GM19099 (cell line): ENCODE measurements at regions not wholly inside any gene's neighbourhood (a gene's known extent, or its start where the extent isn't known, plus 50 kb on each side); places are given as distances from the start of the nearest gene placed in this dataset.

ENCODE experiments used
- POLR2A ChIP-seq: IDR thresholded peaks from 3 replicates; pipeline ENCODE4 v1.6.1; 2011; ENCODE audit warnings: low read depth; ENCODE audit not compliant: insufficient read length; ENCODE audit errors: extremely low read depth

DNA sequence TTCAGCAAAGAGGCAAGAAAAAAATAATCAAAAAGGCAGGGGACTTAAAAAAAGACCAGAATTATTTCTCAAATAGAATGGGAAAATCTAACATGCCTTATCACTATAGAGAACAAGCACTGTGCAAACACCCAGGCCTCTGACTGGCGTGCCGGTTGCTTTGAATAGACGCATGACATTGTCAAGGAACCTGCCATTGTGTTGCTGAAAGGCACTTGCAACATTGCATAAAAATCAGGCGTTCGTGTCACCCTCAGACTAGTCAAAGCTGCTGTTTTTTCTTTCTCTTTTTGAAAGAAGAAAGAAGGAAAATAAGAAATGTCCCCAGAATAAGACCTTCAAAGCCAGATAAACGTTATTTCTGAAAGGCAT lies 549.3 kb upstream of the CADM1 start:
- no peak for TF ChIP-seq POLR2A

DNA sequence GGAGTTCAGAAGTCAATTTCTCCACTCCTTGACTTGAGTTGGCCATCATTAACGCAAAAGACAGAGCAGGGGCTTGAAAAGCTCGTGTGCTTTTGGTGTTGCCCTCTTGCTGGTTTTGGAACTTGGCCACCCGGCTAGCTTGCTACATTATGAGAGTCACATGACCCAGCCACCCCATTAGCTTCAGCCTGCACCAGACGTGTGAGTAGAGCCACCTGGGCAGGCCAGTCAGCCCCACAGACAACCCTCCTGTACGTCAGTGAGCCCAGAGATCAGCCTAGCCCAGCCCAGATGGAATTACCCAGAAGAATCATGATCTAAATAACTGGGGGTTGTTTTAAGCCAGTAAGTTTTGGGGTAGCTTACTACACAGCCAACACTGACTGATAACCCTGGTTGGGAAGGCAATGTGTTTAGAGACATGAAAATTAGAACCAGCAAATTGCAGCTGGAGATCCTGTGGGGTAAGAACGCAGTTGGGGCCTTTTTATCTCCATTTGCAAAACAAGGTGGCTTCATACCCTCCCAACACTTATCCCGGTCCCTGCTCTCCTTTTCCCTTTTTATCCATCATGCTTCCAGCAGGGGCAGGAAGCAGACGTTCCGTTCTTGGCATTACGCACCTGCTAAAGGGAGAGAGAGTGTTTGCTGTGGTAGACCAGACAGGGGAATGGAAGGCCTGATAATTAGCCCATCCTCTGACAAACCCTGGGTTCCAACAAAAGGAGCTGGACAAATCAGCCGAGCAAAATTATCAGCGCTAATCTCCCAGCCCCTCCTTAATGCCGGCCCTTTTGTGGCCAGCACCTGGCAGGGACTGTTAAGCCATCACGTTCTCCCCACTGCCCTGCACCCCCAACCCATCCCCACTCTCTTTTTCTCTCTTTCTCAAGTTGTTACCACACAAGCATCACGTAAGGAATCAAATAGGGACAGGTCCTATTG lies 548.7 kb upstream of the CADM1 start:
- no peak for TF ChIP-seq POLR2A

DNA sequence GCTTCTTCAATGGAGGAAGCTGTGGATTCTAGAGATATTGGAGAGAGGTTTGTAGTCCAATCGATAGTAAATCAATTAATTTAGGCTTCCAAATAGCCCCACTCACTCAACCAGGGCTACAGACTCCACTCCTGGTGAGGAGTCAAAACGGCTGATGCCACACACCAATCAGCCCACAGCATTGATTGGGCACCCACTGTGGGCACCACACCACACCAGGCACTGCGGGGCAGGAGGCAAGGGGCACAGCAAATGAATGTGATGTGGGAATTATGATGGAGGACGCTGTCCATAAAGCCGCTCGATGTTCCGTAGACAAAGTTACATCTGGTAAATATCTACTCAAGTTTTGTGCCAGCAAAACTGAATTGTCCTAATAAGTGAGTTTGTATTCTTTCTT lies 547.3 kb upstream of the CADM1 start:
- no peak for TF ChIP-seq POLR2A

DNA sequence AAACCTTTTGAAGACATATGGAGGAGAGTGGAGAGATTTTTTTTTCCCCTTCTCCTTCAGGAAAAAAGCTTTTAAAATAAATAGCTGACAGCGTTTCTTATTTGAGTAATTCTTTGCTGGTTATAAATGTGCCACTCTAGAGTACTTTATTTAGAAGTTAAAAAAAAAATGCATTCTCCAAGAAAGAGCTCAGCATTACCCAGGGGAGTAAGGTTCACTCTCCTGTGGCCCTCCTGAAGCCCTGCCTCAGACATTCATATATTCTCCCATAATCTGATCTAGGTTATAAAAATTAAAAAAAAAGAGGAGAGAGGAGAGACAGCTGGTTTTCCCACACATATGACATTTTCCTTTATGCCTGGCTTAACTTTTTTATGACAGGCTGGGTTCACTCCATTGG lies 545.2 kb upstream of the CADM1 start:
- TF ChIP-seq POLR2A = no peak

DNA sequence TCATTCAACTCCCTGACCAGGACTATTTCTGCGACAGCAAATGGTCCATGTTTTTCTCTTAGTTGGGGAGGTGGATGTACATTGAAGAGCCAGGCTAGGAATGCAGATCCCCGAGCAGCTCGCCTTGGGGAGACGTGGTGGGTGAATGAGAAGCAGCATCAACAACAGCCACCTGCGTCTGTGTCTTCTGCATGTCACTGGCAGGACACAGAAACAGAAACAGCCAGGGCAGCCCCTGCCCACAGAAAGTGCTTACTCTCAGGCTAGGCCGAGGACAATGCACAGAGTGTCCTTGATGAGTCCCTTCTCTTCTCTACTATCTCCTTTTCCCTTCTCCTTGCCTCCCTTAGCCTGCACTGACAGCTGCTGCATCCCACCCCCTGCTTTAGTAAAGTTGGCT lies 541.9 kb upstream of the CADM1 start:
- TF ChIP-seq POLR2A = no peak

DNA sequence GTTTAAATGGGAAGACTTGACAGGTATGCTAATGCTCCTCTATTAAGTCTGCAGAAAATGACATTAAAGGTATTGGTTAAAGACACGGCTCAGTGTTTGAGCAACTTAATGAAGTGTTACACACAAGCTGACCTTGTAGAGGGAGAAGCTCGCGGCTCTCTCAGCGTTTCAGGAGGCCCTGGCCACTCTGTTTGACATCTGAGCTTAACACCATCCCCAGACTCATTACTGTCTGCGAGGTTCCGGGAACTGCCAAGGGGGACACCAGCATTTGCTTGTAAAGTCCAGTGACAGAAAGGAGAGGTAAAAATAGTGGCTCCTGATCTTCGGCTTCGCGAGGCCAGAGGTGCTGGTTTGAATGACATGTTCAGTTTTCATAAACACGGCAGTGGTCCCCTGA lies 540.7 kb upstream of the CADM1 start:
- TF ChIP-seq POLR2A = no peak

DNA sequence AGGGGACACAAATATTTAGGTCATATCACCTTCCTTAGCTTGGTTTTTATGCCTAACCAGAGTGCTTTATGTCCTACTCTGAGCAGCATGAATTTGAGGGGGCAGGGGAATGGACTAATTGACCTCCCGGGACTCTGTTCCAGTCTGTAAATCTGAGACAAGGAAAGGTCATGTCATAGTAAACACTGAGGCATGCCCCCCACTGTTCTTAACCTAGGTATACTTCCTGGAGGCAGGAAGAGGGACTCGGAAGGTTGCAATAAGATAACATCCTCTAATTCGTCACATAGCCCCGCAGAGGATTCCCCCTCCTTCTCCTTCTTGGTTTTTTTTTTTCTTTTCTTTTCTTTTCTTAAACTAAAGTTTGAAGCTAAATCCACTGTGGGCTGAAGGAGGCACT lies 540.3 kb upstream of the CADM1 start:
- TF ChIP-seq POLR2A = no peak

DNA sequence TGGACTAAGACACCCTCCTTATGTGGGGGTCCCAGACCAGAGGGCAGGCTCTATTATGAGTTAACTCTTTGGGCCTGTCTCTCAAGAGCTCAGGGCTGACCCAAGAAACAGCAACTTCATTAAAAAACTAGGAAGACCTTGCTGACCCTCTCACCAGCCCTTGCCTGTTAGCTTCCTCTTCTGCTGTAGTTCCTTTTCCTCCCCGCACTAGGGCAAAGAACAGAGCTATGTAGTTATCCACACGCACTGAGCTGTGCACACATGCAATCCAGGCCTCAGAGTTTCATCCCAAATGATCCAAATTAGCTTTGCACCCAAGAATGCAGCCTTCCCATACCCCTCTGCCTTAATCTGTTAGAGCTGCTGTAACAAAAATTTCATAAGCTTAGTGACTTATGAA lies 539.6 kb upstream of the CADM1 start:
- TF ChIP-seq POLR2A = no peak

DNA sequence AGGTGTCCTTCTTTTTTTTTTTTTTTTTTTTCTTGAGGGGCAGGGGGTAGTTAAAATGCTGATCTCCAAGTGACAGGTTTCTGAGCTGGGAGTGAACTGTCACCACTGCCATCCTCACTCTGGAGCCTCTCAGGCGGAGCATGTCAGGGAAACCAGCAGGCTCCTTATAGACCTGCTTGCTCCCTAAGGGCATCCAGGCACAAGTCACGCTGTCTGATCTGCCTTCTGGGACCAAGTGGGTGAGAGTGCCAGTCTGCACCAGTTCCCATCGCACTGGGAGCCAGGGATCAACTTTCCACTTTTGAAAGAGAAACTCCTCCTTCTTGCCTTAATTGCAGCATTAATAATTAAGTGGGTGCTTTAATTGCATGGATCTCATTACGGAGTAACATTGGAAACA lies 537.9 kb upstream of the CADM1 start:
- TF ChIP-seq POLR2A = no peak

DNA sequence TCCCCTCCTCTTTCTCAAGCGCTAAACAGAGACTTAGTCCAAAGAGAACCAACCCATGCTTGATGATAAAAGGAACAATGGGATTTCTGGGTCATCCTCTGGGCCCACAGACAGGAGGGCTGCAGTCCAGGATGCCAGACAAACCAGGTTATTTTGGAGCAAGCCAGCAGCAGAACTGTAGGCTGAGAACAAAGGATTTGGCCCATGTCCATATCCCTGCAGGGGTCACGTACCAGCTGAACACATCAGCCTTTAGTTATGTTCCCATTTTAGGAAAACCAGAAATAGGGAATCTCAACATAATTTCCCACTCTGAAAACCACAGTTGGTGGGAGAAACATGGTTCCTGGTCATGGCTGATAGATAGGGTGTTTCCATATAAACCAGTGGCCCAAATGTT lies 533.6 kb upstream of the CADM1 start:
- TF ChIP-seq POLR2A = no peak

DNA sequence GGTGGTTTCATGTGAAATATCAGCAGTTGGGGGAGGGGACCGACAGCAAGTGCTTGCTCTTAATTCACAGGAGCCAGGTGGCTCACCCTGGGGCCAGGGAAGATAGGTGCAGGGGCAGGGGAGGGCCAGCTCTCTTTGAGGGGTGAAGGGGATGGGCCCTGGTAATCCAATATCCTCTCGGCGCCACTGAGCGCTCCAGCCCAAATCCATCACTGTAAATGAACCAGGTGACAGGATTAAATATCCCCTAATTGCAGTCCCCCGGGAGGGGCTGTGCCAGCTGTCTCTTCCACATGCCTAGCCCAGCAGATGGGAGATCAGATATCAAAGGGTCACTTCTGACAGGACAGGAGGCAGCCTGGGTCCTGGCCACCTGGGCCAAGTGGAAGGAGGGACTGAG lies 531.8 kb upstream of the CADM1 start:
- no peak for TF ChIP-seq POLR2A

DNA sequence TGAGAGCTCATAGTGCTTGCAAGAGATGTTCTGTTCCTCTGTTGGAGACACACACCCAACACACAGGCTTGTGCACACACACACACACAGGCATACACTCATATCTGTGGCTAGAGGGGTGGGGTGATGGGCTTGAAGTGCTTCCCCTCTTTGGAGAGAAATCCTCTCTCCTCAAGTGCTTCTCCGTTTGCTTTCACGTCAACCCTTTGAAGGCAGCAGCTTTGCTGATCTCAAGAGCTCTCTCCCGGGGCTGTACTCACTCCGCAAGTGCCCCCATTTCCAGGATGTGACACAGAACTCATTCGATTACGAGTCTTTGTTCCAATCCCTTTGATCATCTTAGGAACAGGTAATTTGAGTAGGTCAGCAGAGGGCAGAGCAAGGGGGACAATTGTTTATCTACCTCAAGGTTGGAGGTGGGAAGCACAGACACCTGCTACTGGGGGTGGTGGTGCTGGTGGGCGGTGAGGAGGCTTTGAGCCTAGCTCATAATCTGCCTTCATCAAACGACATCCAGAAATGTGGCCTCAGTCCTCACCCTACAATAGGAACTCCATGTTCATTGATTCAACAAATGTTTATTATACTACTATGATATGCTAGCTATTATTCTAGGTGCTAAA lies 529.8 kb upstream of the CADM1 start:
- TF ChIP-seq POLR2A = no peak

DNA sequence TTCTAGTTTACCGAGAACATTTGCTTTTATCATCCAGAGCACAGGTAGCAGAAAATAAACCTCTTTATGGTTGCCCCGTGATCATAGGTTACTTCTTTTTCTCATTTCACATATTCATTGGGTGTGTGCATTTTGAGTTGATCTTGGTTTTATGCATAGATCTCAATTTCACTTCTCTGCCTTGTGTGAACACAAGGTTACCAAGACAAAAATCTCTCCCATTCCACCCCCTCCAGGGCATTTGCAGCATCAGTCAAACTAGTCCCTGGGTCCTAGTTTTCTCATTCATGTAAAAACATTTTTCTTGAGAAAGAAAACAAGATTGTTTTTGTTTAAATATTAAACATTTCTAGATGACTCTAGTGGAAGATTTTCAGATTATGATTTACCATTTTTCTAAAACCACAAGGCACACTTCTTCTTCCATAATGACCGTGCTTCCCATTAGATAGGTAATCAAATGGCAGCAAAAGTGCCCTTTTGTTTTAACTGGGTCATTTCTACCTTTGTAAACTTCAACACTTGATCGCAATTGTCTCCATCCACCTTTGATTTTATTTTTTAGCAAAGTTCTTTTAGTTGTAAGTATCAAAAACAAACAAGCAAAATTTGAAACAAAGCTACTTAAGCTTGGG lies 526.6 kb upstream of the CADM1 start:
- TF ChIP-seq POLR2A = no peak

DNA sequence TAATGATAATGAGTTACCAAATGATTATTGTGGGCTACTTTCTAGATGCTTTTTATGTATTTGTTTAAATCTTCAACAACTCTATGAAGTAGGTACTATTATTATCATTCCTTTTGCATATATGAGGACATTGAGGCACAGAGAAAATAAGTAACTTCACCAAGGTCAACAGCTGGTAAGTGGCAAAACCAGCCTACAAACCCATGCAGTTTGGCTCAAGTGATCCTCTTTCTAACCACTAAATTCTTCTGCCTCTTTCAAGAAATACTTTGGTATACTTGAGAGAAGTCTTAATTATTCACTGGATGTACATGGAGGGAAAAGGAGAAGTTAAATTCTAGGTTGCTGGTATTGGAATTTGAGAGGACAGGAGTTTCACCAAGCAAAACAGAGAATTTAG lies 495.2 kb upstream of the CADM1 start:
- no peak for TF ChIP-seq POLR2A

DNA sequence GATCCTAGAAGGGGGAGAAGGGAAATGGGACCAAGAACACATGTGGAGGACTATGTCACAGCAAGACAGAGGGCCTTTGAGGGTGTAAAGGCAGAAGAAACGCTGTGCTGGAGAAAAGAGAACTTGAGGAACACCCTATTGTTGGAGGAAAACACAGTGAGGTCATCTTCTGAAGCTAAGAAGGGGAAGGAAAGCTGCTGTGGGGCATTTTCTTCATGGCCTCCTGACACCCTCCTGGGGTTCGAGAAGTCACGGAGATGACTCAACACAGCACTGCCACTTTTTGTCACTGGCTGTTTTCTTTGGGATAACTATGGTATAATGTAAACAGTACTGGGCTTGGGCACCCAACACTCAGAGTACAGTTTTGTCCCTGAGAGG lies 492.6 kb upstream of the CADM1 start:
- no peak for TF ChIP-seq POLR2A

DNA sequence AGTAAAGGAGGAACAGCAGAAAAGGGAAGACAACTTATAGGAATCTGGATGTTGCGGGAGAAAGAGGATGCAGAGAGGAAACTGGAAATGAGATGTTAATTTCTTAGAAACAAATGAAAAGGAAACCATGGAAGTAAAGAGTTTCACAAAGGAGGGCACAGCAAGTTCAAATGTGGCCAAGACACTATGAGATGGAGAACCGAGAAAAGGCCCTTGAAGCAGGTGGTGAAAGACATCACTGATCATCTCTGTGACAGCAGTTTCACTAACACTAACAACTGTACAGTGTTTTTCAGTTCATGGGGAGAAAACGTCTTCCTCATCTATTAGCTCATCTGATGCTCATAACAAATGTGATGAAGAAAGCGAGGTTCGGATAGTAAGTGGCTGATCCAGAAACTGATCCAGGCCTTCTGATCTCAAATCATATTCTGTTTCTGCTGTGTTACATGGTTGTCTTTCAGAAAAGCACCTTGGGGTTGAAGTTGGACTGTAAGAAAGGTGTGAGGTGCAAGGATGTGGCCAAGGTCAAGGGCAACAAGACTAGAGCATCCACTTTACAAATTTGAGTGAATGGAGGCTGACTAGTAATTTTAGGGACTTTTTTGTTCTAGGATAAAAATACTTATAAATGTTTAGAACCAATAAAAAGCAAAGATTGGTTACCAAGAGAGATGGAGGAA lies 492.1 kb upstream of the CADM1 start:
- no peak for TF ChIP-seq POLR2A

DNA sequence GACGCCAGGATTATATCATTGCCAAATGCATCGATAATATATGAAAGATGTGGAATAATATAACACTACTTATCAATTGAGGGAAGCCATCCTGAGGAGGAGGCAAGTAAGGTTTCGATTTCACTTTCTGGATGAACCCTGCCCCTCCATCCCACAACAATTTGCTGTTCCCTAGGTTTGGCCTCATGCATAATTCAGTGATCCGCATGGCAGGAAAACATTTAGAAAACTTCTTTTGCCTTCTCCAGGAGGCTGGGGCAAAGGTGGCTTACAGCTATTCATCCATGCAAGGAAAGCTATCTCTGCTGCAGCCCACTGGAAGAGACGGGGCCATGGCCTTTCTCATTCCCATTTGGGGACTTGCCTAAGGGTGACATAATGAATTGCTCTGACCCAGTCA lies 489.4 kb upstream of the CADM1 start:
- TF ChIP-seq POLR2A = no peak
